GM04503 (cell line): ENCODE measurements at regions not wholly inside any gene's neighbourhood (a gene's known extent, or its start where the extent isn't known, plus 50 kb on each side); places are given as distances from the start of the nearest gene placed in this dataset.
"Not testable (repeated sequence)": the region's sequence is repeated elsewhere in the genome, so short reads cannot be mapped to it uniquely, and the experiment has no call there.

Source experiments
- DNase-seq: peaks from one replicate; pipeline ENCODE4 v3.0.0-alpha.2; 2012; ENCODE audit warnings: low read depth

DNA sequence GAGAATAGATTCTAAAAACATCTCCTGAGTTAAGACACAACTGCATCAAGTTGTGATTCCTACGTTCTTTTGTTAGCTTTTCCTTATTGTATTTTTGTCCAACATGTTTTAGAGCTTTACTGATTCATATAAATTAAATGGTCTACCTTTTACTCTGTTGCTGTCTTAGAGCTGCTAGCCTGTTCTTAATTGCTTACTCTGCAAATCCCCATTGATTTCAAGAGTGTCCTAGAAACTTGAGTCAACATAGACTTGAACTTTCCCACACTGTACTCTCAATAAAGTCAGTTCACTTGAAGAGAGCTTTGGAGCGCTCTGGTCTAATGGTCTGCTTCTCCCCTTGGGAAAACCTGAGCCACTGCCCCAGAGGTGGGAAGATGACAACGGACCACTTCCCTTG lies 343.9 kb downstream of the CCER1 start:
- DNase-seq, result no peak

DNA sequence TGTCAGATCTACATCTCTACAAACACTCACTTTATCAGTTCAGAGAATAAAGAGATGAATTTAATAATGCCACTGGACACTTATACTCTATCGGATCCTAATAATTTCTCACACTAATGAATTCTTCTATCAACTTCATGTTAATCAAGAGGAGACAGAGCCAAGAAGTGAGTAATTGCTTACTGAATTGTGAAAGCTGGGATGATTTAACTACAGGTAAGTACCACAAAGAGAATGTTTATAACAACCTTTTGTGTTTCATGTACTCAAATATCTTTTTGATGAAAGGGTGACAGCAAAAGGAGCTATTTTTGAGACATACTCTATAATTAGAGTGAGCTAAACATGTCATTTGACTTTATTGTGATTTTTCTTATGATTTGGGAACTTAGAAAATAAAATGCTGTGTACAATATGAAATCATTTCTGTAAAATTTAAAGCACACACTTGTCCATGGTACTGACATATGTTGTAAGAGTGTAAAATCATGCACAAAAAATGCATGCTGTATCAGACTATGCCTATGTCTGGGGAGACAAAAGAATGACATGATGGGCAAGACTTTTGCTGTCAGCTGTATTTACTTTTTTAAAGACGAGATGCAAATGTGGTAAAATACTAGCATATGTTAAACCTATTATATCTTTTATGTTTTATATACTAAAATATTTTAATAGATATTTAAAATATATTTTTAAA lies 361.2 kb downstream of the CCER1 start:
- DNase-seq, result no peak

DNA sequence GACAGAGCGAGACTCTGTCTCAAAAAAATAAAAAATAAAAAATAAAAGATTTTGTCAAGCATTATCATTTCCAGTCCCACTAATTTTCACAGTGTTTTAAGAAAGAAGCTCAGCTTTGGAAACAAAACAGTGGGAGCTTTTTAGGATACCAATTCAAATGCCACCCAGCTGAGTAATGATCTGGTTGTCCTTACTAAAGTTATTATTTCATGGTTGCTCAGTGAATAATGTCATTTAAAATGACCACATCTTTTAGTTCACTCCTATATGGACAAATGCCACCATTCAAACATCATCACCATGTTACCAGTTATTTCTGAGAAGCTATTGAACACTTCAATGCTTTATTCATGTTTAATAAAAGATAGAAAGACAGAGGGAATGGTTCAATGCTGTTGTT lies 365.0 kb downstream of the CCER1 start:
- DNase-seq, result peak; percentile 18

DNA sequence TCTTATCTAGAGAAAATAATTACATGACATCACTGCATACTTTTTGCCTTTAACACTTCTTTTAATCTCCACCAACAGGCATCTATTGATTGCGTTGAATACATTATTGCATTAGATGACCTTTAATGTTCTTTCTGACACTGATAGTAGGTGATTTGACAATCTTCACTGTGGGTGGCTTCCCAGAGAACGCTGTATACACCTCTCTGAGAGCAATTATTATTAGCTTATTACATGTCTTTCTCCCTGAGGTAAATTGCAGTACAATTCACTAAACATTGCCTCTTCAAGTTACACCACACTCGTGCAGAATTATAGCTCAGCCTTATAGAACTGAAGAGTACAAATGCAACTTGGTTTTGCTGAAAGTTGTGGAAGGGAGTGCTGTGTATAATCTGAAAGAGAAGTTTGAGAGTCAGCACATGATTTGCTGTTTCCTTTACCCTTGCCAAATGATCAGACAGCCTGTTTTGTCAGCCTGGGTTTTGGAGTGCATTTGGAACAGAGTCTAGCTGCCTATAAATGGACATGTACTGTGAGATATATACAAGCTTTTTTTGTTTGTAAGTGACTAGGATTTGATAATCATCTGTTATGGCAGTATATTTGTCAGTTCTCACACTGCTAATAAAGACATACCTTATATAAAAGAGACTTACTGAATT lies 369.2 kb downstream of the CCER1 start:
- no peak for DNase-seq

GRCh38 chr12:90576707-90577106 lies 378.3 kb downstream of the CCER1 start:
- DNase-seq, result no peak

GRCh38 chr12:90575995-90576394 lies 379.0 kb downstream of the CCER1 start:
- no peak for DNase-seq

DNA sequence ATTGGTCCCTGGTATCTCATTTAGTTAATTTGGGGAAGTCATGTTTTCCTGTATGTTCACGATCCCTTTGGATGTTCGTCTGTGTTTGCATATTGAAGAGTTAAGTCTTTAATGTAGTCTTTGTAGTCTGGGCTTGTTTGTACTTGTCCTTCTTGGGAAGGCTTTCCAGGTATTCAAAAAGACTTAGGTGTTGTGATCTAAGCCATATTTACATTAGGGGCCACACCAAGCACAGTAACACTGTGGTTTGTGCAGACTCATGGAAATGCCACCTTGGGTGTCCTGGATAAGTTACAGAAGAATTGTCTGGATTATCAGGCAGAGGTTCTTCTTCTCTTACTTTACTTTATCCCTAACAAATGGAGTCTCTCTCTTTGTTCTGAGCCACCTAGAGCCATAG lies 380.3 kb downstream of the CCER1 start:
- no peak for DNase-seq

DNA sequence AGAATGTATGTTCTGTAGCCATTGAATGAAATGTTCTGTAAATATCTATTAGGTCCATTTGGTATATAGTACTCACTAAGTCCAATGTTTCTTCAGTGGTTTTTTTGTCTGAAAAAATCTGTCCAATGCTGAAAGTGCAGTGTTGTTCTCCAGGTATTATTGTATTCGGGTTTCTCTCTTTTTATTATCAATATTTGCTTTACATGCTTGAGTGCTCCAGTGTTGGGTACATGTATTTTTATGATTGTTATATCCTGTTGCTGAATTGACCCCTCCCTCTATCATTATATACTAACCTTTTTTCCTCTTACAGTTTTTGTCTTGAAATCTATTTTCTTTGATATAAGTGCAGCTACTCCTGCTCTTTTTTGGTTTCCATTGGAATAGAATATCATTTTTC lies 382.2 kb downstream of the CCER1 start:
- DNase-seq, result no peak

DNA sequence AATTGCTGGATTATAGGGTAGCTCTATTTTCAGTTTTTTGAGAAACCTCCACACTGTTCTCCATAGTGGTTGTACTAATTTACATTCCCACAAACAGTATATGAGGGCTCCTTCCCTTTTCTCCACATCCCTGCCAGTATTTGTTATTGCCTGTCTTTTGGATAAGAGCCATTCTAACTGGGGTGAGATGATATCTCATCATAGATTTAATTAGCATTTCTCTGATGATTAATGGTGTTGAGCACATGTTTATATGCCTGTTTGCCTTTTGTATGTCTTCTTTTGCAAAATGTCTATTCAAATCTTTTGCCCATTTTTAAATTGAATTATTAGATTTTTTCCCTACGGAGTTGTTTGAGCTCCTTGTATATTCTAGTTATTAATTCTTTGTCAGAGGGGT lies 385.3 kb downstream of the CCER1 start:
- no peak for DNase-seq

GRCh38 chr12:90562671-90563070 lies 392.3 kb downstream of the CCER1 start:
- DNase-seq, result no peak

- DNase-seq, result no peak
Observed at GRCh38 chr12:90548595-90548994, 406.4 kb downstream of the CCER1 start.

- DNase-seq, result no peak
Observed at GRCh38 chr12:90546511-90546910, 408.5 kb downstream of the CCER1 start.

GRCh38 chr12:90543841-90544240 lies 411.1 kb downstream of the CCER1 start:
- DNase-seq, result no peak

DNA sequence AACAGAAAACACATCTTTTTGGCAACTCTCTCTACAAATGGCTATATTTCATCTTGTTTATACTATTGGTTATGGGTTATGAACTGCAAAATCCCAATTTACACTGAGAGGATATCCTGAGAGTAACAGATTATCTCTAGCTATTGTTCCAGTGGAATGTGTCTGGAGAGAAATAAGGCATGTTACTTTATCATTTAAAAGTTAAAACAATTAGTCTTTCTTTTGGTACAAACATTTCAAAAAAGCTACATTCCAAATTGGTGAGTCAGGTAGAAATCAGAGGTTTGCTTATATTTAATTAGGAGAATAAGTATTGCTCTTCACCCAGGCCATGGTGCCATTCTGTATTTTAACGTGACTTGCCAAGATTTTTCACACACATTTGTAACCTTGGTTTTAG lies 411.6 kb downstream of the CCER1 start:
- DNase-seq, result no peak

GRCh38 chr12:90542852-90543251 lies 412.1 kb downstream of the CCER1 start:
- DNase-seq, result not testable (repeated sequence)

GRCh38 chr12:90533828-90534227 lies 421.1 kb downstream of the CCER1 start:
- DNase-seq, result not testable (repeated sequence)

GRCh38 chr12:90520002-90520734 lies 434.8 kb downstream of the CCER1 start:
- no peak for DNase-seq

DNA sequence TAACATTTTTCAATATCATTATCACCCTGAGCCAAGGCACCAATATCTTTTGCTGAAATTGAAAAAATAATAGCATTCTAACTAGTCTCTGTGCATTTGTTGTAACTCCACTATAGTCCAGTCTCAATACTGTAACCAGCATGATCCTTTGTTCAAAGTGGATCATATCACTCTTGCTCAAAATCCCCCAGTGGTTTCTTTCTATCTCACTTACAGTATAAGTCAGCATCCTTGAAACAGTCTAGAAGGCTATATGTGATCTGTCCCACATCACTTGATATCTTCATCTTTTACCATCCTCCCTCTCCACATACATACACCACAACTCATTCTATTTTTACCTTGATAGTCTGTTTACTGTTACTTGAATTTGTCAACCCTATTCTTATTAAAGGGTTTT lies 435.7 kb downstream of the CCER1 start:
- no peak for DNase-seq

DNA sequence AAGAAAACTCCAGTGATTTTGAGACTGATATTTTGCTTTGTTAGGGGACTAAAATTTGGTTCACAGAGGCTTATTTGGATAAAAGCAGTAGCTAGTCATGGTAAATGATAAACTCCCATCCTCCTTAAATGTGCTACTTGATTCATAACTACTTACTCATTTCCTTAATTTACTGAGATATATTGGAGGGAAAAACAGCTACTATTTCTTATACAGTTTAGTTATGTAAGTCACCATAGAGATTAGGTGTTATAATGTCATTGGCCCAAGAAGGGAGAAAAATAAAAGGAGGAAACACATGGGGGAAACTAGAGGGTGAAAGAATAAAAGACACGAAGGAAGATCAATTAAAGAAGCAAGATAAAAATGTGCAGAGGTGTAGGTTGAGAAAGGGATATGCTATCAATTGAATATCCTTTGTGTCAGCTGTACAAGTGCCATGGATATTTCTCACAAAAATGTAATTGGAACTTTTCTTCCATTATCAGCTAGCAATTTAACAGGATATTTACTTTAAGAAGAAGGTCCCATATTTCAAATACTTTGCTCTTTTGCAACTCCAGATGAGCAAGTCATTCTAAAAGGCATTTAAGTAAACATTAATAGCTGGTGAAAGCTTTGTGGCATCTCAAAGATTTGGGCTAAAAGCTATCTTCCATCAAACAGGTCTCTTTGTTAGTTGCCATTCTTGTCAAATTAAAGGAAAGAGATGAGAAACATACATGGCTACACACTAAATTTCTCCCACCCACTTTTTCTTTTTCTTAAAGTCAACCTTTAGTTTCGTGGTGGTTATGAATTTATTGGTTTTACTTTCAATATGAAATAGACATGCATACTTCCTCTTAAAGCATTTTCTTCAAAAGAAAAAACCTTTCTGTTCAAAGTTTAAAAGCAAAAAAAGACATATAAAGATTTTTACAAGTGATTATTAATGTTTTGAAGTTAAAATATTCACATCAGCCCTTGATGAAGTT lies 439.5 kb downstream of the CCER1 start:
- peak; percentile 21 for DNase-seq

DNA sequence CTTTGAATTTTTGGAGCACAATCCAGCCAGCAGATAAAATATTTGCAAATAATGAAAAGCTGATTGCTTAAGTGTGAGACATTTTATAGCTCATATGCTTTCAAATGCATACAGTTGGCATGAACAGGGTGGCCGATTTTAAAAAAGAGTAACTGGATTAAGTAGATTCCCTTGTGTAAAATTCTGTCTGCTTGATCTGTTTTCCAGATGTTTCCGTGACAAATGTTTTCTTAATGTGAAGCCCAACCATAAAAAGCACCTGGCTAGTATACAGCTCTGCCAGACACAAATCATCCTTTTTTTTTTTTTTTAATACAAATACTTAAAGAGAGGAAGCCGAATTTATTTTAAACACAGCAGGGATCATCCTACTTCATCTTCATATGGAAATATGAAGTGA lies 440.7 kb downstream of the CCER1 start:
- DNase-seq, result no peak

- no peak for DNase-seq
Observed at GRCh38 chr12:90512518-90512917, 442.5 kb downstream of the CCER1 start.

DNA sequence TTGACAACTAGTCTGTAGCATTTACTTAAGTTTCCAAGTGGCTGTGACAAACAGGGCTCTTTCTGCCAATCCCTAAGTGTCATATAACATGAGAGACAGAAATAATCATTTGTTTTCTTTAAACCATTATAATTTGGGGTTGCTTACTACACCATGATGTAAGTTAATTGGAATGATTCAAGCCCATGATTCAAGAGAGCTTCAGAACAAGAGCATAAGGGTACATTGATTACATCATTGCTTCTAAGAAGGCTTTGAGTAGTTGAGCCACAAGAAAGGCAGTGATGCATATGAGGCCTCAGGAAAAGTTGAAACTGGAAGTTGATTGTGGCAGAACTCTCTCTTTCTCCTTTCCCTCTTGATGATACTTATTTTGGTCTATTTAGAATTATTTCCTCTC lies 444.0 kb downstream of the CCER1 start:
- DNase-seq, result no peak
